Dendritic cell treated with granulocyte-macrophage colony-stimulating factor and Interleukin-4, amounts not matched to agents 40 ng/mL and 50 ng/mL, for 4 days (primary cell): ENCODE measurements at regions not wholly inside any gene's neighbourhood (a gene's known extent, or its start where the extent isn't known, plus 50 kb on each side); places are given as distances from the start of the nearest gene placed in this dataset.

Experiments
- H3K27ac Mint-ChIP-seq: one replicate; pipeline ENCODE4 v1.8.0; 2022; ENCODE audit warnings: mild to moderate bottlenecking, mixed read lengths
- H3K27me3 Mint-ChIP-seq: one replicate; pipeline ENCODE4 v1.8.0; 2022; ENCODE audit warnings: mild to moderate bottlenecking, mixed read lengths
- H3K36me3 Mint-ChIP-seq: one replicate; pipeline ENCODE4 v1.8.0; 2022; ENCODE audit warnings: low read depth, mixed read lengths
- H3K4me1 Mint-ChIP-seq: one replicate; pipeline ENCODE4 v1.8.0; 2022; ENCODE audit warnings: low read depth, mixed read lengths
- H3K4me3 Mint-ChIP-seq: one replicate; pipeline ENCODE4 v1.8.0; 2022; ENCODE audit warnings: mild to moderate bottlenecking, moderate library complexity, mixed read lengths
- H3K9me3 Mint-ChIP-seq: one replicate; pipeline ENCODE4 v1.8.0; 2022; ENCODE audit warnings: mixed read lengths
- intact Hi-C: fragments of 100-400 bp; cut with micrococcal nuclease; formaldehyde crosslinking; loops from one replicate; pipeline ENCODE4 v1.15.0; 2022

DNA sequence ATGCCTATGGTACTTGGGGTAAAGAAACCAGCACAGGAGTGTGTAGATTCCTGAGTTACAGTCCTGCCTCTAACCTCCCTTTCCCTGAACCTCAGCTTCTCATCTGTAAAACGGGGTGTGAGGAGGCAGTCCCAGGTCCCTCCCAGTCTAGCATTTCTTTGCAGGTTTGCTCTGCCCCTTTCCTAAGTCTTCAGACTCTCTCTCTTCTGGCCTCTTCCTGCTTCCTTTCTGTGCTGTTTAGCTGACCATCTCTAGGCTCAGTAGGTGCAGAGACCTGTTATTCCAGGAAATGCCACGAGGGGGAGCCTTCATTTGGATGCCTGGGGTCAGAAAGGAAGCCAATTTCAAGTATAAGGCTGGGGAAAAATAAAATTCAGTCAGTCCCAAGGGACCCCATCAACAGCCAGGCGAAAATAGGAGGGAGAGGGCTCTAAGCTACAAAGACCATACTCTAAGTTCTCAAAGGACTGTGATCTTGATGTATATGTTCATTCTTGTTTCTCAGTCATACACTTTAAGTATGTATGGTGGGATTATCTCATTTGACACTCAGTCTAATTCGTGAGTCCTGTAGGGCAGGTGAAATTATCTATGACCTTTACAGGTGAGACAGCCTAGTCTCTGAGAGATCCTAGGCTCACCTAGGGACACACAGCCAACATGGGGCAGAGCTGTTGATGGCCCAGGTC is 89.1 kb downstream of the NCR2 start:
- Mint-ChIP-seq H3K27me3 (peaks cover 31% of the 10 kb centered on the region), H3K36me3 (no peaks in the 10 kb centered on the region), H3K4me1 (peaks cover 10% of the 10 kb centered on the region), H3K9me3 (no peaks in the 10 kb centered on the region), H3K4me3 (no peak overlapping the region), H3K27ac (no peak overlapping the region)
- intact Hi-C loops = loop anchor here (1.0 to 5.0 kb wide), 2 partner anchors 168 to 258 kb away; no protein-coding TSS in a partner anchor

DNA sequence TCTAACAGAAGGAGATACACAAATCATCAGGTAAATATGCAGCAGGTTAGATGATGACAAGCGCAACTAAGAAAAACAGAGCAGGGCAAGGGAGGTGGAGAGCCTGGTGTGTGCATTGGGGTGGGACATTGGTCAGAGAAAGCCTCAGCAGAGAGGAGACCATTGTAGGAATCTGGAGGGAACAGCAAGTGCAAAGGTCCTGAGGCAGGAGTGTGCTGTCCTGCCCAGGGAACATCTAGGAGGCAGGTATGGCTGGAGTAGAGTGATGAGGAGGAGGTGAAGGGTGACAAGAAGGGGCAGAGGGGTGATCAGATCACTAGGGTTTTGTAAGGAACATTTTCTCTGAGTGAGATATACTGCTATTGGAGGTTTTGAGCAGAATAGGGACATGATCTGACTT is 90.1 kb downstream of the NCR2 start:
- Mint-ChIP-seq H3K9me3 (no peaks in the 10 kb centered on the region), H3K4me3 (no peak overlapping the region), H3K36me3 (no peaks in the 10 kb centered on the region), H3K27ac (no peak overlapping the region), H3K4me1 (peaks cover 17% of the 10 kb centered on the region), H3K27me3 (peaks cover 35% of the 10 kb centered on the region)
- intact Hi-C loops = no loop called here

DNA sequence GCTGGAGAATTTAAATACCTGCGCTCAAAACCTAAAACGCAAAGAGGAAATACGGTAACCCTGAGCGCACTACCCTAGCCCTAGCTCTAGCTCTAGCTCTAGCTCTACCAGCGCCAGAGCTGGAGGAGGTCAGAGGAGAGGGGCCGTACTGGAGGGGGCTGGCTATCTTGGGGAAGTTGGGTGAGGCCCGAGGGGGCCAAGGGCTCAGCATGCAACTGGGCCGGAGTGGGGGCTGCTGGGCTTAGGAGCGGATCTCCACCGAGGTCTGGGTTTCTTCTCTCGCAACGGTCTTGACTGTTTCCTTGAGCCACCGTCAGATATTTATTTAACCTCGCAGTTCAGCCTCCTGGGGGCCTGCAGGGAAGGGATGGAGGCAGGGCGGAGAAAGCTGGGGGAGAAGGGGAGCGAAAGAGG is 91.0 kb downstream of the NCR2 start:
- H3K27me3 Mint-ChIP-seq = peaks cover 40% of the 10 kb centered on the region
- intact Hi-C loops = no loop called here

DNA sequence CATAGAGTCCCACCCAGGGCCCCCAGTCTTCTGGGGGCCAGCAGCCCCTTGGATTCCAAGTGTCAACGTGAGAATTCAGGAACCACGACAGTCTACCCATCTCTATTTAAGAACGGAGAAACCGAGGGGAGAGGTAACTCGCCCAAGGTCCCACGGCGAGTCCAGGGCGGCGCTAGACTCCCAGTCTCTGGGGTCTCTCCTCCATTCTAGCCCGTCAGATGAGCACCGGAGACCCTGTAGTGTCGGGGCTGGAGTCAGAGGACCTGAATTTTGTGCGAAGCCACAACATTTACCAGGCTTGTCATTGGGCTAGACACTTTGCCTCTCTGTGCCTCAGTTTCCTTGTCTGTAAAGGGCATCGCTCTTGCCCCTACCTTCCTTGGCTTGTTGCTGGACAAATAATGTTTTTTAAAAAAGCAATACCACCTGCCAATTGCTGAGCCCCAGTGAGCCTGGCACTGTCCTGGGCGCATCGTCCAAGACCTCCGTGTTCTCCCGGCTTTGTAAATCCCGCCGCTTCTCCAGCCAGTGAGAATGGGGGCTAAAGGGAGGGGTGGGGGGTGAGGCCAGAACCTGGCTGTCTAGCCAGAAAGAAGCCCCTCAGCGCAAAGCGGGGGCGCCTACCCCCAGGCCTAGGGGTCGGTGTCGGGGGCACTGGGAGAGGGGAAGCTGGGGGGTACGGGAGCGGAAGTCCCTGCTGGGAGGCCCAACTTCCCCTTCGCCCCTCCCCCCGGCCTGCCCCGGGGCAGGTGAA is 91.7 kb downstream of the NCR2 start:
- peaks cover 17% of the 10 kb centered on the region for H3K4me1 Mint-ChIP-seq
- H3K36me3 Mint-ChIP-seq = no peaks in the 10 kb centered on the region
- intact Hi-C loops = no loop called here
- no peak overlapping the region for H3K4me3 Mint-ChIP-seq
- H3K9me3 Mint-ChIP-seq = no peaks in the 10 kb centered on the region
- H3K27ac Mint-ChIP-seq = no peak overlapping the region
- H3K27me3 Mint-ChIP-seq = peaks cover 41% of the 10 kb centered on the region

More for the DNA sequence above, 91.0 kb downstream of the NCR2 start:
- H3K27ac Mint-ChIP-seq = no peak overlapping the region
- peaks cover 17% of the 10 kb centered on the region for H3K4me1 Mint-ChIP-seq
- no peaks in the 10 kb centered on the region for H3K36me3 Mint-ChIP-seq
- no peaks in the 10 kb centered on the region for H3K9me3 Mint-ChIP-seq
- no peak overlapping the region for H3K4me3 Mint-ChIP-seq

DNA sequence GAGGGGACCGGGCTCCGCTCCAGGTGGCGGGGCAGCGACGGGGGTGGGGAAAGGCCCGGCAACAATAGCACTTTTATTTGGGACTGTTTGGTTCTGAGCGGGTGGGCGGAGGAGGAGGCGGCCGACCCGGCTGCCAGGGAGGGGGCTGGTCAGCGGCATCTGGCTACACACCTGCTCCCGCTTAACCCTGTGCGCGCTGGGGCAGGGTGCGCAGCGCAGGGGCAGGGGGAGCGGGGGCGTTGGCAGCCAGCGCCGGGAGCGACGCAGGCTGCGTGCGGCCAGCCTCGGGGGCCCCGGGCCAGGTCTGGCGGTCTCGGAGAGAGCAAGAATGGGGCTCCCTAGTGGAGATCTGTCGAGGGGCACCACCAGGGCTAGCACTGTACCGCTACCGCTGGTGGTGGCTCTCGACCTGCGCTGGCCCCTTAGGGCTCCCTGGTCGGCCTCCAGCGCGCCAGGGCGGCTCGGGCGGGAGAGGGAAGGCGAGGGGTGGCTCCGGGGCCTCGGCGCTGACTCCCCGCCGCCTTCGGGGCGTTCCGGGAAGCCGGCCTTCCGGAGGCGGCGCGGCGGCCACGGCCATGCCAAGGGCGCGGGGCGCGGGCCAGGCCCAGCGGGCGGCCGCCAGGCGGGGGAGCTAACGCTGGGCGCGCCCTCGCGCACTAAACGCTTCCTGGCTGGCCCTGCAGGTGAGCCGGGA is 92.4 kb downstream of the NCR2 start:
- H3K27me3 Mint-ChIP-seq = peaks cover 44% of the 10 kb centered on the region
- no peaks in the 10 kb centered on the region for H3K9me3 Mint-ChIP-seq
- H3K4me1 Mint-ChIP-seq = peaks cover 17% of the 10 kb centered on the region
- H3K4me3 Mint-ChIP-seq = peak overlapping the region; percentile 39
- intact Hi-C loops = no loop called here
- no peaks in the 10 kb centered on the region for H3K36me3 Mint-ChIP-seq
- no peak overlapping the region for H3K27ac Mint-ChIP-seq

DNA sequence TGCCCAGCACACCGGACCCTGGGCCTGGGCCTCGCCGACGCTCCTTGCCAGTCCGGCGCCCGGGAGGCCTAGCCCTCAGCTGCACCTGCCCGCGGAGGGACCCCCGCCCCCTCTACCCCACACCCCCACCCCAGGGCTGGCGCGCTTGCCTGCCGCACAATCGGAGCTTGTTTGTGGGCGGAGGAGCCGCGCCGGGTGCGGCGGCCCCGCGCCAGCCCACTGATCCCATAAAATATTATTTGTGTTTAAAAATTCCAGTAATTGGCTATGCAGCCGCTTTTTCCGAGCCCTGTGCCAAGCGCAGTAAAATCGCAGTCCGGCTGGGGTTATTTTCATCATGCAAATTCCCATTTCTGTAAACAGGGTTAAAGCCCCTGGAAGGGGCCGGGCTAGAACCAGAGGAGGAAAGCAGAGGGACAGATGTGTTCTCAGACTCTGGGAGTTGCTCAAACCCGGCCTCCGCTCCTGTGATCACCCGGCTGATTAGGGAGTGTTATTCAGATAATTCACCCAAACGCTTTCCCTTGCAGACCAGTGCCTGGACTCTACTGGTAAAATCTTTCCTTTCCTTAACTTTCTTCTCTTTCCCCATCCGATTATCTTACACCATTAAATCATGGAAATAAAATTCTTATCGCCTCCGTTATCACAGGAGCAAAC is 93.1 kb downstream of the NCR2 start:
- Mint-ChIP-seq H3K4me3 (no peak overlapping the region), H3K9me3 (no peaks in the 10 kb centered on the region), H3K36me3 (no peaks in the 10 kb centered on the region), H3K27me3 (peaks cover 42% of the 10 kb centered on the region), H3K4me1 (peaks cover 17% of the 10 kb centered on the region), H3K27ac (no peak overlapping the region)
- intact Hi-C loops = no loop called here

DNA sequence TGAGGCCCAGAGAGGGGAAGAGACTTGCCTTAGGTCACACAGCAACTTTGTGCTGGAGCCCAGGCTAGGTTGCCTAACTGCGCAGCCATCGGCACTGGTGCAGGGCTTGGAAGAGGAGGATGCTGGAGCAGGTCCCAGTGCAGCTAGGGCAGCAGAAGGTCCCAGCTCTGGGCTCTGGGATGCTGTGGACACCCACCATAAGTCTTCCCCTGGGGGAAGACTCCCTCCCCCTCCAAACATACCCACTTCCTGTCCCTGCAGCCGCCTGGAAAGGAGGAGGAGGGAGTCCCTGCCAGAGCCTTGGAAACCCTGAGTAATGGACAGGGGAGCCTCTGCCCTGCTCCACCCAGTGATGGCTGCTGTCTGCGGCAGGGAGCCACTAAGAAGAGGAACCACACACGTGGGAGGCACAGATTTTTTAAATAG is 93.6 kb downstream of the NCR2 start:
- Mint-ChIP-seq H3K4me1 (peaks cover 17% of the 10 kb centered on the region), H3K27ac (no peak overlapping the region), H3K36me3 (no peaks in the 10 kb centered on the region), H3K27me3 (peaks cover 40% of the 10 kb centered on the region), H3K4me3 (no peak overlapping the region), H3K9me3 (no peaks in the 10 kb centered on the region)
- intact Hi-C loops = no loop called here

DNA sequence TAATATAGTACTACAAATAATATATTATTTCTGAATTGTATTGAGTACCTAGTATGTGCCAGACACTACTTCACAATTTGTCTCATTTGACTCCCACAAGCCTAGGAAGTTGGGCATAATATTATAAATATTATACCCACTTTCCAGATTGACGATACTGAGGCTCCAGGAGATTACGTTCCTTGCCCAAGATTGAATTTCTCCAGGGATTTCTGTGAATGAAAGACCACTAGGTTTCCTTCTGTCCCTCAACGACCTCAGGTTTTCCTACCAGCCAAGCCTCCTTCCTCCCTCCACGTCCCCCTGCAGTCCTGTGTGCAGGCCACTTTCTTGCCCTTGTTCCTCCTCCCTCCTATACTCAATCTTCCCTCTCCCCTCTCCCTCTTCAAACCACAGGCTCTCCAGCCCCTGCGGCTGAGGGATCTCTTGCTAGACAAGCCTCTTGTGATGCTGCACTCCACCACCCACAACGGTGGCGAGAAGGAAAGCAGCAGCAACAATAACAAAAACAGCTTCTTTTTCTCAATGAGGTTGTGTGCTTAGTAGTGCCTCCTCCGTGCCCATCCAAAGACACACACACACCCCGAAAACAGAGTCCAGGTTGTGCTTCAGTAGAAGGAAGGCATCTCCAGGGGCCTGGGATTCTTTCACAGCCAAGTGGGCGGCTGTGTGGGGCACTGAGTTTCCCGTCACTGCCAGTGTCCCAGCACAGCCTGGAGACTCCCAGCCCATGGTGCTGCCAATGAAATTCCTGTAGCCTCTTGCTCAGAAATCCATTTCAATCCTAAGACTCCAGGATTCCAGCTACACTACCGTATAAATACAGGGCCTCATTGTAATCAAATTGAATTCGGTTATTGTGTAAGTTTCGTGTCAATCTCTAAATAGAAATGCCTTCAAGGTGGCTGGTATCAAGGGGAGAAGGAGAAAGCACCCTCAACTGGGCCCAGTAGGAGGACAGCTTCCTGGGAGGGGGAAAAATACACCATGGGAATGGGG is 94.4 kb downstream of the NCR2 start:
- H3K27me3 Mint-ChIP-seq = peaks cover 40% of the 10 kb centered on the region
- no peak overlapping the region for H3K27ac Mint-ChIP-seq

DNA sequence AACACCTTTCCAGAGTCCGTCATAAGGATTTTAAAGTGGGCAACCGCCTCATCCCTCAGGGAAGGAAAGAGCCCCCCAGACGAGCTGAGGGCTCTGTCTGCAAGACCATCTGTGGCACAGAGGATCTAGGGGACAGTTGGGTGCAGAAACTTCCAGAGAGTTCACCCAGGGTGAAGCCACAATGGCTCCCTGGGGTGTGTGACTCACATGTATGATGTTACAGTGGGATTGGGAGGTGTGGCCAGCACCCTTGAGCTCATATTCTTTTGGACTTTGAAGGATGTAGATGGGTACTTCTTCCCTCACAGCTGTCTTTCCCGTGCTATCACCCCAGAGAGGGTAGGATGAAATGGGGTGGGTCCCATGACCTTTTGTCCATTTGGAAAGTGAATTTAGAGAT is 95.5 kb downstream of the NCR2 start:
- H3K27ac Mint-ChIP-seq = no peak overlapping the region
- intact Hi-C loops = no loop called here

More for the DNA sequence above, 94.4 kb downstream of the NCR2 start:
- intact Hi-C loops = no loop called here
- no peaks in the 10 kb centered on the region for H3K36me3 Mint-ChIP-seq
- no peak overlapping the region for H3K4me3 Mint-ChIP-seq
- peaks cover 17% of the 10 kb centered on the region for H3K4me1 Mint-ChIP-seq
- no peaks in the 10 kb centered on the region for H3K9me3 Mint-ChIP-seq

DNA sequence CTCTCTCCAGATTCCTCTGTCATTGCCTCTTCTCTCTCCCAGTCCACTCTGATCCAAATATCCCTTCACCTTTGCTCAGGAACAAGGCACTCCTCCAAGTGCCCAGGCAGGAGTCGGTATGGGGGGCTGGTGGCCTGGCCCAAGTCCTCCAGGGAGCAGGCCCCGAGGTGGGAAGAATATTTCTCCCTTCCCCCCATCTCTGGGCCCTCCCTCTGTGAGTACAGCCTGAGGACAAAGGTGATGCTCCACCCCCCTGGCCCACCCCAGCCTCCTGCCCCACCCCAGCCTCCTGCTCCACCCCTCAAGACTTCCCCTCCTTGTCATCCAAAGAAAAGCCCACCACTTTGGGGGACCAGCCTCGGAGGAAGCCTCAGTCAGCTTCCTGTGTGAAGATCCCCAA is 96.9 kb downstream of the NCR2 start:
- Mint-ChIP-seq H3K9me3 (no peaks in the 10 kb centered on the region), H3K27me3 (peaks cover 46% of the 10 kb centered on the region), H3K4me1 (peaks cover 17% of the 10 kb centered on the region), H3K36me3 (no peaks in the 10 kb centered on the region), H3K4me3 (no peak overlapping the region), H3K27ac (no peak overlapping the region)
- intact Hi-C loops = no loop called here

More for the DNA sequence above, 95.5 kb downstream of the NCR2 start:
- H3K9me3 Mint-ChIP-seq = no peaks in the 10 kb centered on the region
- peaks cover 41% of the 10 kb centered on the region for H3K27me3 Mint-ChIP-seq
- H3K4me1 Mint-ChIP-seq = peaks cover 17% of the 10 kb centered on the region
- H3K4me3 Mint-ChIP-seq = no peak overlapping the region
- no peaks in the 10 kb centered on the region for H3K36me3 Mint-ChIP-seq

DNA sequence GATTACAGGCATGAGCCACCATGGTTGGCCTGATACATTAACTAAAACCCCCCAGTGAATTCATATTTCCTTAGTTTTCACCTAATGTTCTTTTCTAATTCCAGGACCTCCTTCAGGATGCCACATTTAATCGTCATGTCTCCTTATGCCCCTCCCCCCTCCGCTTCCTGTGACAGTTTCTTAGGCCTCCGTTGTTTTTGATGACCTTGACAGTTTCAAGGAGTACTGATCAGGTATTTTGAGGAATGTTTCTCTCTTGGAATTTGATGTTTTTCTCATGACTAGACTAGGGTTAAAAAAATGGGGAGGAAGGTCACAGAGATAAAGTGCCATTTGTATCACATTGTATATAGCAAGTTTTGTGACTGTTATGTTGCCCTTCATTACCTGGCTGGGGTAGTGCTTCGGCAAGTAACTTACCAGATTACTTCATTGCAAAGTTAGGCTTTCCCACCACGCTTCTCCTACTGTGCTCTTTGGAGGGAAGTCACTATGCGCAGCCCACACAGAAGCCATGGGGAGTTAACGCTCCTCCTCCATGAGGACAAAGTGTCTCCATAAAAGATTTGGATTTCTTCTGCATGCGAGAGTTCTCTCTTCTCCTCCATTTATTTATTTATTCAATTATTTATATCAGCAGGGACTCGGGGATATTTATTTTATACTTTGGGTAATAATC is 99.5 kb downstream of the NCR2 start:
- H3K4me3 Mint-ChIP-seq = no peak overlapping the region
- H3K36me3 Mint-ChIP-seq = no peaks in the 10 kb centered on the region
- H3K27ac Mint-ChIP-seq = no peak overlapping the region
- peaks cover 38% of the 10 kb centered on the region for H3K27me3 Mint-ChIP-seq
- intact Hi-C loops = no loop called here
- H3K9me3 Mint-ChIP-seq = no peaks in the 10 kb centered on the region
- H3K4me1 Mint-ChIP-seq = peaks cover 18% of the 10 kb centered on the region

DNA sequence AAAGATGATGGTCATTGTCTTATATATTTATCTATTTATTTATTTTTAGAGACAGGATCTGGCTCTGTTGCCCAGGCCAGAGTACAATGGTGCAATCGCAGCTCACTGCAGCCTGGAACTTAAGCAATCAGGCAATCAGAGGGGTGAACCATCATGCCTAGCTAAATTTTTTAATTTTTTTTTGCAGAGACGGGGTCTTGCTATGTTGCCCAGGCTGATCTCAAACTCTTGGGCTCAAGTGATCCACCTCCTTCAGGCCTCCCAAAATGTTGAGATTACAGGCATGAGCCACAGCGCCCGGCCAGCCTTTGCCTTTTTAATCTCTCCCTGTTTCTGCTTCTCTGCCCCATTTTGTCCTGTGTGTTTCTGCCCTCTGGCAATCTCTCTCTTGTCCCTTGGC is 102.2 kb downstream of the NCR2 start:
- Mint-ChIP-seq H3K27ac (no peak overlapping the region), H3K36me3 (no peaks in the 10 kb centered on the region), H3K9me3 (no peaks in the 10 kb centered on the region), H3K4me1 (peaks cover 27% of the 10 kb centered on the region), H3K27me3 (peaks cover 35% of the 10 kb centered on the region), H3K4me3 (no peak overlapping the region)
- intact Hi-C loops = no loop called here
